Mesenchymal stem cell (in vitro differentiated cells and primary cell): ENCODE measurements at regions not wholly inside any gene's neighbourhood (a gene's known extent, or its start where the extent isn't known, plus 50 kb on each side); places are given as distances from the start of the nearest gene placed in this dataset.

Source experiments
- DNase-seq: peaks from one replicate; pipeline ENCODE4 v3.0.0-alpha.2; 2013
- H2AFZ ChIP-seq: one replicate; pipeline ENCODE4 v1.6.1; 2013; ENCODE audit warnings: low read depth, mild to moderate bottlenecking, control low read depth, inconsistent platforms, low read length, moderate library complexity
- H2AK5ac ChIP-seq: 2 replicates; pipeline ENCODE4 v1.6.1; 2013; ENCODE audit warnings: low read length, moderate library complexity, mild to moderate bottlenecking, inconsistent platforms; ENCODE audit not compliant: severe bottlenecking
- H2BK120ac ChIP-seq: one replicate; pipeline ENCODE4 v1.6.1; 2013; ENCODE audit warnings: low read depth, mild to moderate bottlenecking, inconsistent platforms, low read length, moderate library complexity
- H2BK12ac ChIP-seq, 2 experiments: one replicate each; pipeline ENCODE4 v1.6.1; 2013; ENCODE audit warnings: inconsistent platforms in 2 of 2, low read length in 2 of 2, mild to moderate bottlenecking in 2 of 2, moderate library complexity in 2 of 2, control low read depth in 1 of 2
- H2BK15ac ChIP-seq: one replicate; pipeline ENCODE4 v1.6.1; 2013; ENCODE audit warnings: mild to moderate bottlenecking, low read depth, inconsistent platforms; ENCODE audit not compliant: poor library complexity, severe bottlenecking
- H2BK5ac ChIP-seq: 2 replicates; pipeline ENCODE4 v1.6.1; 2013; ENCODE audit warnings: low read depth, mild to moderate bottlenecking, low read length, control low read depth, inconsistent platforms; ENCODE audit not compliant: poor library complexity, severe bottlenecking
- H3K14ac ChIP-seq, 2 experiments: one replicate each; pipeline ENCODE4 v1.6.1; 2013; ENCODE audit warnings: inconsistent platforms in 2 of 2, low read length in 2 of 2, control low read depth in 1 of 2, mild to moderate bottlenecking in 1 of 2, moderate library complexity in 1 of 2
- H3K18ac ChIP-seq, 2 experiments: one replicate each; pipeline ENCODE4 v1.6.1; 2013; ENCODE audit warnings: inconsistent platforms in 2 of 2, low read length in 2 of 2, control low read depth in 1 of 2, low read depth in 1 of 2, mild to moderate bottlenecking in 1 of 2
- H3K23ac ChIP-seq, 2 experiments: one replicate each; pipeline ENCODE4 v1.6.1; 2013; ENCODE audit warnings: inconsistent platforms in 2 of 2, low read length in 2 of 2, mild to moderate bottlenecking in 2 of 2, moderate library complexity in 2 of 2, control low read depth in 1 of 2
- H3K27ac ChIP-seq: 2 replicates; pipeline ENCODE4 v1.5.1; 2013; ENCODE audit warnings: mild to moderate bottlenecking, moderate library complexity, low read length, control low read depth, inconsistent platforms; ENCODE audit not compliant: poor library complexity, severe bottlenecking
- H3K27me3 ChIP-seq, 2 experiments: 2 replicates each; pipeline versions ENCODE4 v1.6.1 to v1.7.0; 2013; ENCODE audit warnings: low read length in 2 of 2, mild to moderate bottlenecking in 2 of 2, moderate library complexity in 2 of 2, control low read depth in 1 of 2, inconsistent platforms in 1 of 2; ENCODE audit not compliant: control insufficient read depth in 1 of 2, insufficient read depth in 1 of 2
- H3K36me3 ChIP-seq, 2 experiments: 2 replicates each; pipeline versions ENCODE4 v1.6.1 to v1.7.0; 2013; ENCODE audit warnings: low read length in 2 of 2, control low read depth in 1 of 2, inconsistent platforms in 1 of 2, low read depth in 1 of 2, mild to moderate bottlenecking in 1 of 2; ENCODE audit not compliant: insufficient read depth in 2 of 2, control insufficient read depth in 1 of 2
- H3K4ac ChIP-seq, 2 experiments: one replicate each; pipeline ENCODE4 v1.6.1; 2013; ENCODE audit warnings: inconsistent platforms in 2 of 2, low read length in 2 of 2, mild to moderate bottlenecking in 2 of 2, moderate library complexity in 2 of 2, control low read depth in 1 of 2, low read depth in 1 of 2
- H3K4me1 ChIP-seq: 2 replicates; pipeline ENCODE4 v1.6.1; 2013; ENCODE audit warnings: low read depth, low read length, control low read depth; ENCODE audit not compliant: control insufficient read depth, insufficient read depth
- H3K4me2 ChIP-seq: 2 replicates; pipeline ENCODE4 v1.6.1; 2013; ENCODE audit warnings: low read length, mild to moderate bottlenecking, inconsistent platforms; ENCODE audit not compliant: poor library complexity, severe bottlenecking
- H3K4me3 ChIP-seq, 2 experiments: 2 replicates each; pipeline versions ENCODE4 v1.5.1 to v1.7.0; 2013; ENCODE audit warnings: low read length in 2 of 2, mild to moderate bottlenecking in 2 of 2, control low read depth in 1 of 2, low read depth in 1 of 2; ENCODE audit not compliant: insufficient read depth in 1 of 2
- H3K79me1 ChIP-seq: replicated peaks from 2 replicates; pipeline ENCODE4 v1.6.1; 2013; ENCODE audit warnings: mild to moderate bottlenecking, control low read depth, low read length, inconsistent platforms; ENCODE audit not compliant: poor library complexity, severe bottlenecking
- H3K9ac ChIP-seq: 2 replicates; pipeline ENCODE4 v1.7.0; 2013; ENCODE audit warnings: mild to moderate bottlenecking, low read length, moderate library complexity
- H3K9me3 ChIP-seq: 2 replicates; pipeline ENCODE4 v1.7.0; 2013; ENCODE audit warnings: mild to moderate bottlenecking, low read length; ENCODE audit not compliant: control insufficient read depth
- H4K8ac ChIP-seq: one replicate; pipeline ENCODE4 v1.6.1; 2013; ENCODE audit warnings: inconsistent platforms, mild to moderate bottlenecking, low read length, moderate library complexity
- H4K91ac ChIP-seq: one replicate; pipeline ENCODE4 v1.6.1; 2013; ENCODE audit warnings: mild to moderate bottlenecking, low read length, inconsistent platforms
- WGBS: methylation state at CpG from one replicate; pipeline ENCODE4 v1.1.7; 2013; ENCODE audit warnings: mixed read lengths; 5-methylcytosine and 5-hydroxymethylcytosine counted together

GRCh38 chr5:32852976-32853375, 141.9 kb downstream of the NPR3 start:
- Histone ChIP-seq H3K79me1 (no peaks in the 10 kb centered on the region), H4K91ac (no peak overlapping the region), H3K4me1 (peaks cover 3% of the 10 kb centered on the region), H3K27ac (peak overlapping the region; percentile 84), H2BK15ac (no peak overlapping the region), H3K36me3 (no peaks in the 10 kb centered on the region), H3K18ac (no peak overlapping the region), H4K8ac (no peak overlapping the region), H3K27me3 (peaks cover 0 to 19% of the 10 kb centered on the region in 2 experiments), H3K9me3 (peaks cover under 1% of the 10 kb centered on the region), H3K14ac (no peak overlapping the region), H2BK120ac (no peak overlapping the region), H3K4ac (no peak overlapping the region), H3K23ac (no peak overlapping the region), H3K4me3 (no peak overlapping the region), H3K9ac (peak overlapping the region; percentile 30), H2BK5ac (peak overlapping the region; percentile 73), H2BK12ac (no peak overlapping the region), H3K4me2 (no peak overlapping the region), H2AK5ac (no peak overlapping the region), H2AFZ (no peak overlapping the region)
- WGBS = 25% methylated on average over 1 of the region's 1 CpG
- no peak for DNase-seq

GRCh38 chr5:32854473-32854872, 143.4 kb downstream of the NPR3 start:
- Histone ChIP-seq H3K9me3 (peaks cover 15% of the 10 kb centered on the region), H3K14ac (no peak overlapping the region), H4K91ac (no peak overlapping the region), H3K23ac (no peak overlapping the region), H2AK5ac (no peak overlapping the region), H3K18ac (no peak overlapping the region), H3K4ac (no peak overlapping the region), H2BK5ac (no peak overlapping the region), H3K79me1 (no peaks in the 10 kb centered on the region), H3K4me2 (no peak overlapping the region), H2BK12ac (no peak overlapping the region), H4K8ac (no peak overlapping the region), H3K9ac (no peak overlapping the region), H3K27ac (no peak overlapping the region), H3K36me3 (no peaks in the 10 kb centered on the region), H3K4me1 (peaks cover 3% of the 10 kb centered on the region), H3K4me3 (no peak overlapping the region), H3K27me3 (peaks cover 0 to 11% of the 10 kb centered on the region in 2 experiments), H2AFZ (no peak overlapping the region), H2BK15ac (no peak overlapping the region), H2BK120ac (no peak overlapping the region)
- no peak for DNase-seq

GRCh38 chr5:32859211-32859641, 148.1 kb downstream of the NPR3 start:
- Histone ChIP-seq H4K91ac (no peak overlapping the region), H3K23ac (no peak overlapping the region), H3K79me1 (no peaks in the 10 kb centered on the region), H2BK12ac (no peak overlapping the region), H2AK5ac (no peak overlapping the region), H2BK15ac (no peak overlapping the region), H3K9me3 (peaks cover 30% of the 10 kb centered on the region), H3K4ac (no peak overlapping the region), H2AFZ (no peak overlapping the region), H3K27ac (no peak overlapping the region), H3K27me3 (no peaks in the 10 kb centered on the region), H3K36me3 (no peaks in the 10 kb centered on the region), H3K4me2 (no peak overlapping the region), H2BK120ac (no peak overlapping the region), H3K4me1 (no peaks in the 10 kb centered on the region), H3K18ac (no peak overlapping the region), H2BK5ac (no peak overlapping the region), H3K4me3 (peak overlapping the region in 1 of 2 experiments; percentile 11), H3K9ac (no peak overlapping the region), H4K8ac (no peak overlapping the region), H3K14ac (no peak overlapping the region)
- DNase-seq = peak; percentile 33

DNA sequence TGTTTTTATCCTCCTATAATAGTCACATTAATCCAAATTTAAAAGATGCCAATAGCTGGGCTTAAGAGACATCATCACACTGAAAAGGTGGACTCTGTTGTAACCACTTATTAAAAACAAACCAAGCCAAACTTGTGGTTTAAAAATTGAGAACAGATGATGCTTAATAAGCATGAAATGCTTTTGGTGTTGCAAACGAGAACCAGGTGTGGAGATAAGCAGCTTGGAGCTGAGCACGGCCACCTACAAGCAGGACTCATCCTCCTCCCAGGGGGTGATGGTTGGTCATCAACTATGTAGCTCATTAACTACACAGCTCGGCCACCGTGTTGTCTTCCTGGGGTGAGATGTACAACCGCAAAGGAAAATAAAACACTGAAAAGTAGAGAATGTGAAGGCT, 154.4 kb downstream of the NPR3 start:
- H2BK120ac ChIP-seq = no peak overlapping the region
- no peak overlapping the region for H3K18ac ChIP-seq
- H3K79me1 ChIP-seq = no peaks in the 10 kb centered on the region
- no peak overlapping the region for H2AK5ac ChIP-seq
- H3K9ac ChIP-seq = no peak overlapping the region
- no peak overlapping the region for H3K4me2 ChIP-seq
- DNase-seq = no peak
- H3K4ac ChIP-seq = no peak overlapping the region
- H4K8ac ChIP-seq = no peak overlapping the region
- H3K4me3 ChIP-seq = no peak overlapping the region
- peaks cover 19% of the 10 kb centered on the region for H3K9me3 ChIP-seq
- 73% methylated on average over 3 of the region's 5 CpGs for WGBS
- no peak overlapping the region for H3K14ac ChIP-seq
- peak overlapping the region; percentile 28 for H3K27ac ChIP-seq
- no peak overlapping the region for H2BK15ac ChIP-seq
- no peaks in the 10 kb centered on the region for H3K4me1 ChIP-seq
- H3K23ac ChIP-seq = no peak overlapping the region
- no peak overlapping the region for H2BK5ac ChIP-seq
- no peaks in the 10 kb centered on the region for H3K27me3 ChIP-seq
- H3K36me3 ChIP-seq = no peaks in the 10 kb centered on the region
- no peak overlapping the region for H2BK12ac ChIP-seq
- no peak overlapping the region for H4K91ac ChIP-seq
- H2AFZ ChIP-seq = no peak overlapping the region
